Suppressor macrophage treated with lipopolysaccharide for 1 hour (primary cell): ENCODE measurements at regions not wholly inside any gene's neighbourhood (a gene's known extent, or its start where the extent isn't known, plus 50 kb on each side); places are given as distances from the start of the nearest gene placed in this dataset.

Experiments
- DNase-seq, 3 donors: peaks; one replicate each; pipeline ENCODE4 v3.0.0-alpha.2; 2020 to 2022

- no peak for DNase-seq
Measured at GRCh38 chr5:3827624-3828023, 232.0 kb downstream of the IRX1 start.

- no peak for DNase-seq
Measured at GRCh38 chr5:3828761-3829160, 233.1 kb downstream of the IRX1 start.

DNA sequence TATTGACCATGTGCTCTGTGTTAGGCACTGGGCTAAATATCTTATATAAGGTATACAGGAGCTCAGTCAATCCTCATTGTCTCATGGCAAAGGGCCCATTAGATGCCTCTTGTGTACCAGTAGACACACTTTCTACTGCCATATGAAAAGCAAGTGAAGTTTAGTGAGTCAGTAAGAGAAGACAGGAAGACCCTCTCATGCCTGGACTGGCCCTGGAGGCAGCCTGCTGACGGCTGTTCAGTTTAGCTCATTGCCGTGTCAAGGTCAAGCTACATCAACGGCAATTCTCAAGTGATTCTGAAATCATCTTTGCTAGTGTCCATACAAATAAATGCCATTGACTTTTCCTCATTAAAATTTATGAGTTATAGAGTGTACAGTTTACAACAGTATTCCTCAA lies 237.9 kb downstream of the IRX1 start:
- DNase-seq = no peak

GRCh38 chr5:3835811-3836210 lies 240.2 kb downstream of the IRX1 start:
- DNase-seq = no peak

GRCh38 chr5:3836528-3836927 lies 240.9 kb downstream of the IRX1 start:
- no peak for DNase-seq

DNA sequence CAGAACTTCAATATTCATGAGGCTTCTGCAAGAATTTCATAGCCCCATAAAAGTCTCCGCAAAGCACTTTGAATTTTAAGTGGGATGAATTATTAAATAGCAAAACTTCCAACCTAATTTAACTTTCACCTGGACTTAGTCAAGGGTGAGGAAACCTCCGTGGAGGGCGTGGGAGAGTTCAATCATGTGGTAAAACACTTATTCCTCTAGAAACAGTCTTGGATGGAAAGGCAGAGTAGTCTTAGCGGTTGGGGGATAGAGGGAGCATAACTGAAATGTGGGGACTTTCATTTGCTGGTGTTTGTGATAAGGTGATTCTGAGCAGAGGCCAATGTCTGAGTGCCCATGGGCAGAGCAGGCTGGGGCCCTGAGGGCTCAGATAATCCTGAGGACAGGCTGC lies 241.9 kb downstream of the IRX1 start:
- no peak for DNase-seq

- DNase-seq = no peak
Measured at GRCh38 chr5:3839151-3839550, 243.5 kb downstream of the IRX1 start.

DNA sequence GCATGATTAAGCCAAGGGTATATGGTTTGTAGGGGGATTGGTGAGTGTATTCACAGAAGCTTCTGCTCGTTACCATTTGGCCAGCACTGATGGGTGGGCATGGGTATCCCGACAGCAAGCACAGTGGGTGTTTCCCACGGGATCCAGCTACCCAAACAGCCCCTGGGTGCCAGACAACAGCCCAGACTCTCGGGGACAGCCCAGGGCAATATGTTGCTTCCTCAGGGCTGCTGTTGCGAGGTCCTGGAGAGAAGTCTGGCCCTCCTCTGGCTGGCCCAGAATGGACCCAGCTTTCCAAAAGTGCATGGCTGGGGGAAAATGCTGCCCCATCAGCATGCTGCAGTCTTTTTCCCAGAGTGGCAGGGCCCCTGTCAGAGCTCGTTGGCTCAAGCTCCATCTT lies 247.0 kb downstream of the IRX1 start:
- DNase-seq = no peak

DNA sequence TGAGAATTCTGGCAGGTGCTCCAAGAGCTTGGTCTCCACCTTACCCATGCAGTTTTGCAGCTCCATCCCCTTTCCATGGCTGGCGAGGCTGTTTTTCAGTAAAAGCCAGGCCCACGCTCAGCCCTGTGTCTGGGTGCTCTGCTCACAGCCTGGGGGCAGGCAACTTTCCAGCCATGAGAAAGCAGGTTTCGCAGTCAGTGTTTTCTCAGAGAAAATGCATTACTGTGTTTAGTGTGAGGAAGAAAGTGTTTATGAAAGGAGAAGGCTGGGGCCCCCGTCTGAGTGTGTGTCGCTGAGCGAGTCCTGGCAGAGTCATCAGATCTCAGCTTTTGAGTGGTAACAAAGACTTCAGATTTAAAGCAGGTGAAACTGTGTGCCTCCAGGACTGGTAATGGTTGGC lies 248.1 kb downstream of the IRX1 start:
- no peak for DNase-seq

- no peak for DNase-seq
Measured at GRCh38 chr5:3844266-3844665, 248.6 kb downstream of the IRX1 start.

GRCh38 chr5:3845230-3845629 lies 249.6 kb downstream of the IRX1 start:
- peak in 1 of 3 donors; percentile 5 for DNase-seq

GRCh38 chr5:3852161-3852916 lies 256.7 kb downstream of the IRX1 start:
- no peak for DNase-seq

GRCh38 chr5:3853362-3853761 lies 257.7 kb downstream of the IRX1 start:
- DNase-seq = no peak

- DNase-seq = no peak
Measured at GRCh38 chr5:3854188-3854821, 258.7 kb downstream of the IRX1 start.

DNA sequence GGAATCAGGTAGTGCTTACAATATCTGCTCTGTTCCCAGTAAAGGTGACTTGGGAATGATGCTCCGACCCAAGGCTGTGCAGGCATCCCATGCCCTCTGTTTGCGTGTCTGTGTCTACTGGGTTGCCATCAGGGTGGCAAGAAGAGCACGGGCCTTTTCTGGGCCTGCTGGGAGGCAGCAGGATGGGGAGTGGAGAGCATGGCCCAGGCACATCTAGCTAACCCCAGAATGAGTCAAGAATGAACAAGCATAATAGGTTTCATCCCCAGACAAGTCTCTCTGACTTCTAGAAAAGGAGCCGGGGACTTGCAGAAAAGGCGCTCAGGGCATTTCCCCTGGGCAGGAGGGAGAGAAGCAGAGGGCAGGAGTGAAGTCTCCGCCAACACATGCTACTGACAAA lies 260.4 kb downstream of the IRX1 start:
- no peak for DNase-seq

DNA sequence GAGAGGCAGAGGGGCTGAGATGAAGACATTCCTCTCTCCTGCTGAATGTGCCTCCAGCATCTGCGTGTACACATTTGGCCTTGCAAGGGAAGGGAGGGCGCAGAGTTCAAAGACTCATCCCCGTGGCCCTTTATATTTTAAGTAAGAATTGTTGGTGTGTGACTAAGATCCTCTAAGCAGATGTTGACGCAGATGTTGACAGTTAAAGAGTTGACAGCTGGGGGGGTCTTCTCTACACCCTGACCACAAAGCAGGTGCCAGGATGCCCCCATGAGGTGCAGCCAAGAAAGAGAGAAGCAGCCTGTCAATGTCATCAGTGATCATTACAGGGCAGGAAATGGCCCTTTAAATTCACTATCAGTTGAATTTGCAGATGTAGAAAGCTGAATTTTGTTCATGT lies 262.9 kb downstream of the IRX1 start:
- no peak for DNase-seq

DNA sequence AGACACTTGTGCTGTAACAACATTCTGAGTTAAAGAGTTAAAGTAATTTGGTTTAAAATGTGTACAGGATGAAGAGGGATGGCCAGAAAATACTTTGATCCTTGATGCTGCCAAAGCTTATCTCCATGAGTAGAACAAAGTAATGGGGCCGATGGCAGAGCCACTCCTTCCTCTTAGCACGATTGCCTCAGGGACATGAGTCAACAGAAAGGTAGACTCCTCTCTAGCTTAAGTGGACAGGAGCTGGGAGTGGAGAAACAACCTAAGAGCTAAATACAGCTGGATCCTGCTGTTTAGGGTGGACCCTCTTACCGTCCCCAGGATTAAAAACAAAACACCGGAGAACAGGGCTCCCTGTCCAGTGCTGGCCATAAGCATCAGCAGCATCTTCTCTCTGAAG lies 267.3 kb downstream of the IRX1 start:
- no peak for DNase-seq

DNA sequence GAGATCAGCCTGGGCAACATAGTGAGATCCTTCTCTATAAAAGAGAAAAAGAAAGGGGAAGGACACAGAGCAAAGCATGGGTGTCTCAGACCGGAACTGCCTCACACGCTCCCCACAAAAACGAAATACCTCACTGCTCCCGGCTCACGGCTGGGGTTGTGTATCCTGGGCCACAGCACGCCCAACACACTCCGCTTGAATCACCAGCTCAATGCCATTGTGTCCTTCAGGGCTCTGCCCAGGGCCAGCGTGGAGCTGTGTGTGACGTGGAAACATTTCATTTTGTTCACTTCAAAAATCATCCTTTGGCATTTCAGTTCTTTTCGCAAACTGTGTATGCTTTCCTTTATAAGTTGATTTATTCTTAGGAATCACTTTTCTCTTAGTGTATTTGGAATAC lies 279.5 kb downstream of the IRX1 start:
- no peak for DNase-seq

DNA sequence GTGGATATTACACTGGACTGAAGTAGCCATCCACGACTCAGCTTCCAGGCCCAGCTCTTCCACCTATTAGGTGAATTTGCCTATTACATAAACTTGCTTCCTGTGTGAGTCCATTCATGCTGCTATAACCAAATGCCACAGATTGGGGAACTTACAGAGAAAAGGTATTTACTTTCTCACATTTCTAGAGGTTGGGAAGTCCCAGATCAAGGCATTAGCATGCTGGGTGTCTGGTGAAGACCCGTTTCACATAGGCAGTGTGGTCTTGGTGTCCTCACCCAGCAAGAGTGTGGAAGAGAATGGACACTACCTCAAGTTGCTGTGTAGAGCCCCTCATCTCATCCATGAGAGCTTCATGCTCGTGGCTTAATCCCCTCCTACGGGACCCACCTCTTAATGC lies 282.6 kb downstream of the IRX1 start:
- no peak for DNase-seq

DNA sequence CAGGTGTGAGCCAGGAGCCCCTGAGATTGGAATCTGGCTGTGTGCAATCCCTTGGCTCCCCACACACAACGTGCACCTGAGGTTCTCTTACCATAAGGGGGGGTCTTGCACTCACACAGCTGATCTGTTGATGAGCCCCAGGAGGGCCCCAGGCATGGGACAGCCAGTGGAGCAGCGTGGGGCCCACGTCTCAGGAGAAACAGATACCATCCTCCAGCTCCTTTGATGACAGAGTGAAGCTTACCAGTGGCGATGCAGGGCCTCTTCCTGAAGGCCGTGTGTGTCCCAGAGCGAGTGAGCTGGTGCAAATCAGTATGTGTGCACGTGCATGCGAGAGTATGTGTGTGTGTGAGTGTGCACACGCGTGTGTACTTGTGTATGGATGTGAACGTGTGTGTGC lies 287.4 kb downstream of the IRX1 start:
- DNase-seq = no peak

DNA sequence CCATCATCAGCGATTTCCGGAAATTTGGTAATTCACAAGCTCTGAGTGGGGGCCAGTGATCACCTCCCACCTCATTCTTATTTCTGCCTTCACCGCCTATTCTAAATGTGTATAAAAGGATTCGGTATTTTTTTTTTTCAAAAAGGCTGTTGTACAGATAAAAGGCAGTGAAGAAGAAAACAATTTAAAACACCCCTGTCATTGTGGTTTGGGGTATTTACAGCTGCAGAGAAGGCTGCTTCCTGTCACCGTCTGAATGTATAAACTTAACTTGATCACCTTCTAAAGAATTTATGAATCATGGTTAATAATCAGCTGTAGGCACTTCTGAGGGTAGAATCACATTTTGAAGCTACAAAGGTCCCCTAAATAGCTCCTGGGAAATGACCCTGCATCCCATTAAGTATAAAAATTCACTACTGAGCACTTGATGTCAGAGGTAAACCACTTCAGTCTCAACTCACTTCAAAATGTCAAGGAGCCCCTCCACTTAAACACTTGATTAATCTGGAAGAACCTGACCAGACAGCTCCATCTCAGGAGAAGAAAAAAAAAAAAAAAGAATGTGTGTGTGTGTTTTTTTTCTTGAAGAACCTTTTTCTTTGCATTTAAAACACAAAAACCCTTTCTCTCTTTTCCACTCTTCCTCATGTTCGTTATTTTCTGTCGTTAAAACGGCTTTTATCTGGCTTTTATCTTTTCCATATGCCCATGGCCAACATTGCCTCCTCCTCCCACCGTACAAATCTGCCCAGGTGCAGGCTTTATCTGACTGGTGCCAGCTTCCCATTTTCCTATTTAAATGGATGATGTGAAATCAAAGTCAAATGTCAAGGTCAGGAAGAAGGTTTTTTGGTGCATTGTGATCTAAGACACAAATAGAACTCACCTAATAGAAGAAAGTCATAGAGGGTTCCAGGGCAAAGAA lies 291.2 kb downstream of the IRX1 start:
- no peak for DNase-seq

- no peak for DNase-seq
Measured at GRCh38 chr5:3888310-3888709, 292.7 kb downstream of the IRX1 start.

DNA sequence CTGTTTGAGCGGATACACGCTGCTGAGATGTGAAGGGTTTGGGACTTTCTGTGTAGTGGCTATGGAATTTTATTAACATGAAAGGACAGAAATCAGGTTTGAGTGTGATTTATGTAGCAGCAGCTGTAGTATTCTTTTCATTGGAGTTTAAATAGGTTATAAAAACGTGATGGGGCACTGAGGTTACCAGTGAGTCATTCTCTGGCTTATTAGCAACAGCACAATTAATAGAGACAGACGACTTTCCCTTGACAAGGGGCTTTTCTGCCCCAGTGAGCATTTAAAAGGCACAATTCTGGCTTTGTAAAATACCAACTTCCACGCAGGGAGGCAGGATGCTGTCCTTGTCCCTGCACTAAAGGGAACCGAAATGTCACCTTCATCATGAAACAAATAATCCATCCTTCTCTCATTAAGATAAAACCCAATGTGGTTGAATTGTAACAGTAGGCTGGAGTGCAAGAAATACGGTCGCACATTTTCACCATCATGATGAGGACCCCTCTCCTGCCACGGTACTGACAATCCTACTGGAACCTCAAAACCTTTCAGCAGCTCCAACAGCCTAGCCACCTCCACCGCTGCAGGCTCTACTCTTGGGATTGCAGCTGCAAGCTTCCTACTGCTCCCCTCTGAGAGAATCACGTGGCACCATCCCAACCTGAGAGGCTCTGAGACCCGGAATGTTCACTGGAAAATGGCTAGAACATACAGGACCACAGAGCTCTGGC lies 293.9 kb downstream of the IRX1 start:
- DNase-seq = no peak
